Endodermal cell (in vitro differentiated cells): ENCODE measurements at regions not wholly inside any gene's neighbourhood (a gene's known extent, or its start where the extent isn't known, plus 50 kb on each side); places are given as distances from the start of the nearest gene placed in this dataset.

Source experiments
- DNase-seq: peaks from one replicate; pipeline ENCODE4 v3.0.0-alpha.2; 2017
- H3K27ac ChIP-seq: 2 replicates; pipeline ENCODE4 v1.5.1; 2013; ENCODE audit warnings: mild to moderate bottlenecking, low read depth, low read length, moderate library complexity
- H3K27me3 ChIP-seq: 2 replicates; pipeline ENCODE4 v1.6.1; 2013; ENCODE audit warnings: mild to moderate bottlenecking, low read length, moderate library complexity; ENCODE audit not compliant: insufficient read depth, control insufficient read depth, poor library complexity, severe bottlenecking
- H3K36me3 ChIP-seq: 2 replicates; pipeline ENCODE4 v1.7.0; 2013; ENCODE audit warnings: mild to moderate bottlenecking, low read length, moderate library complexity; ENCODE audit not compliant: control insufficient read depth, insufficient read depth
- H3K4me1 ChIP-seq: one replicate; pipeline ENCODE4 v1.7.0; 2013; ENCODE audit warnings: low read length; ENCODE audit not compliant: control insufficient read depth, insufficient read depth
- H3K4me3 ChIP-seq: 2 replicates; pipeline ENCODE4 v1.5.1; 2013; ENCODE audit warnings: mild to moderate bottlenecking, low read length, moderate library complexity
- H3K9ac ChIP-seq: 2 replicates; pipeline ENCODE4 v1.6.1; 2013; ENCODE audit warnings: mild to moderate bottlenecking, low read length, moderate library complexity; ENCODE audit not compliant: poor library complexity, severe bottlenecking; ENCODE audit errors: extremely low read depth
- H3K9me3 ChIP-seq: 2 replicates; pipeline ENCODE4 v1.6.1; 2013; ENCODE audit warnings: mild to moderate bottlenecking, low read length, moderate library complexity; ENCODE audit not compliant: control insufficient read depth
- H3K27ac Mint-ChIP-seq: 2 replicates; pipeline ENCODE4 v1.8.0; 2020; ENCODE audit warnings: mixed read lengths
- H3K27me3 Mint-ChIP-seq: 2 replicates; pipeline ENCODE4 v1.8.0; 2021; ENCODE audit warnings: mild to moderate bottlenecking, mixed read lengths; ENCODE audit not compliant: insufficient read depth
- H3K36me3 Mint-ChIP-seq: 2 replicates; pipeline ENCODE4 v1.8.0; 2020; ENCODE audit warnings: low read depth, mixed read lengths
- H3K4me1 Mint-ChIP-seq: 2 replicates; pipeline ENCODE4 v1.8.0; 2020; ENCODE audit warnings: mixed read lengths
- H3K4me3 Mint-ChIP-seq: 2 replicates; pipeline ENCODE4 v1.8.0; 2020; ENCODE audit warnings: mild to moderate bottlenecking, moderate library complexity, mixed read lengths
- H3K9me3 Mint-ChIP-seq: 2 replicates; pipeline ENCODE4 v1.8.0; 2020; ENCODE audit warnings: mild to moderate bottlenecking, mixed read lengths
- WGBS, 2 experiments: methylation state at CpG; one replicate each; pipeline versions ENCODE4 v1.1.5 to v1.1.7; 2013; ENCODE audit warnings: missing lambda C conversion rate in 2 of 2, mixed read lengths in 1 of 2; ENCODE audit not compliant: insufficient coverage in 1 of 2, insufficient read length in 1 of 2; 5-methylcytosine and 5-hydroxymethylcytosine counted together
- TF ChIP-seq, protein P1 (sequence below): fragments of 200-600 bp; sonication (generic); conservative IDR thresholded peaks from 2 replicates; pipeline ENCODE4 v1.5.0; 2021; ENCODE audit warnings: antibody characterized with exemption, mild to moderate bottlenecking

DNA sequence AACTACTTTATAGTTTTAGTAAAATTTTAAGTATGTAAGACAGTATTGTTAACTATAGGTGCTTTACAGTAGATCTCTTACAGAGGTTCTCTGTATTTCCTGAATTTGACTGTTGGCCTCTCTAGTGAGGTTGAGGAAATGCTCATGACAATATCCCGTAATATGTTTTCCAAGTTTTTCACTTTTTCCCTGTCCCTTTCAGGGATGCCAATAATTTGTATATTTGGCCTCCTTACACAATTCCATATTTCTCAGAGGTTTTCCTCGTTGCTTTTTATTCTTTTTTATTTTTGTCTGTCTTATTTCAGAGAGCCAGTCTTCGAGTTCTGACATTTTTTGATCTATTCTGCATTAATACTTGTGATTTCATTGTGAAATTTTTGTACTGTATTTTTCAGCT lies 233.7 kb upstream of the PDE3A start:
- H3K36me3 Mint-ChIP-seq: no peaks in the 10 kb centered on the region
- H3K27me3 ChIP-seq: no peaks in the 10 kb centered on the region
- H3K36me3 ChIP-seq: no peaks in the 10 kb centered on the region
- no peaks in the 10 kb centered on the region for H3K9me3 ChIP-seq
- no peaks in the 10 kb centered on the region for H3K9me3 Mint-ChIP-seq
- no peaks in the 10 kb centered on the region for H3K4me1 ChIP-seq
- H3K27ac Mint-ChIP-seq: no peak overlapping the region
- TF ChIP-seq, protein P1, sequence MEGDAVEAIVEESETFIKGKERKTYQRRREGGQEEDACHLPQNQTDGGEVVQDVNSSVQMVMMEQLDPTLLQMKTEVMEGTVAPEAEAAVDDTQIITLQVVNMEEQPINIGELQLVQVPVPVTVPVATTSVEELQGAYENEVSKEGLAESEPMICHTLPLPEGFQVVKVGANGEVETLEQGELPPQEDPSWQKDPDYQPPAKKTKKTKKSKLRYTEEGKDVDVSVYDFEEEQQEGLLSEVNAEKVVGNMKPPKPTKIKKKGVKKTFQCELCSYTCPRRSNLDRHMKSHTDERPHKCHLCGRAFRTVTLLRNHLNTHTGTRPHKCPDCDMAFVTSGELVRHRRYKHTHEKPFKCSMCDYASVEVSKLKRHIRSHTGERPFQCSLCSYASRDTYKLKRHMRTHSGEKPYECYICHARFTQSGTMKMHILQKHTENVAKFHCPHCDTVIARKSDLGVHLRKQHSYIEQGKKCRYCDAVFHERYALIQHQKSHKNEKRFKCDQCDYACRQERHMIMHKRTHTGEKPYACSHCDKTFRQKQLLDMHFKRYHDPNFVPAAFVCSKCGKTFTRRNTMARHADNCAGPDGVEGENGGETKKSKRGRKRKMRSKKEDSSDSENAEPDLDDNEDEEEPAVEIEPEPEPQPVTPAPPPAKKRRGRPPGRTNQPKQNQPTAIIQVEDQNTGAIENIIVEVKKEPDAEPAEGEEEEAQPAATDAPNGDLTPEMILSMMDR: no peak
- no peak overlapping the region for H3K27ac ChIP-seq
- H3K4me3 Mint-ChIP-seq: no peak overlapping the region
- no peak overlapping the region for H3K9ac ChIP-seq
- H3K4me3 ChIP-seq: no peak overlapping the region
- no peaks in the 10 kb centered on the region for H3K4me1 Mint-ChIP-seq
- H3K27me3 Mint-ChIP-seq: no peaks in the 10 kb centered on the region
- no peak for DNase-seq
- 72 to 73% methylated on average over 3 of the region's 3 CpGs for WGBS, 2 experiments

DNA sequence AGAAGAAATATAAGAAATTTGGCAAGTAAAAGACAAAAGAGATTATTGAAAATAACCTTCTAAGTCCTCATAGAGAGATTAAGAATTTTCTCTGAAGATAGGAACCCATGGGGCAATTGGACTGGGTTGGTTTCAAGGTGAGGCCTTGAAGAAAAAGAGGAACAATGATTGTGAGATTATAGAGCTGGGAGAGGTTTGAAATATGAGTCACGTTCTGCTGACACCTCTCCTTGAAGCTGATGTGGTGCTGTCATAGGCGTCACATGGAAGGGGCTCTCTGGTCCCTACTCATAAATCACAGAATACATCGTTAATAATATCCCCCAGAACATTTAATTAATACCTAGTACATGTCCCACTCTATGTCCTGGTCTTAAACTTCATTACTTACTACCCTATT lies 227.6 kb upstream of the PDE3A start:
- Histone ChIP-seq H3K9me3 (no peaks in the 10 kb centered on the region), H3K27ac (no peak overlapping the region), H3K36me3 (no peaks in the 10 kb centered on the region), H3K4me1 (no peaks in the 10 kb centered on the region), H3K27me3 (no peaks in the 10 kb centered on the region), H3K4me3 (no peak overlapping the region), H3K9ac (no peak overlapping the region)
- WGBS, 2 experiments: 91 to 96% methylated on average over 2 to 3 of the region's 3 CpGs
- DNase-seq: no peak
- Mint-ChIP-seq H3K4me1 (no peaks in the 10 kb centered on the region), H3K4me3 (no peak overlapping the region), H3K27ac (no peak overlapping the region), H3K36me3 (no peaks in the 10 kb centered on the region), H3K27me3 (no peaks in the 10 kb centered on the region), H3K9me3 (no peaks in the 10 kb centered on the region)
- TF ChIP-seq, protein P1: no peak

DNA sequence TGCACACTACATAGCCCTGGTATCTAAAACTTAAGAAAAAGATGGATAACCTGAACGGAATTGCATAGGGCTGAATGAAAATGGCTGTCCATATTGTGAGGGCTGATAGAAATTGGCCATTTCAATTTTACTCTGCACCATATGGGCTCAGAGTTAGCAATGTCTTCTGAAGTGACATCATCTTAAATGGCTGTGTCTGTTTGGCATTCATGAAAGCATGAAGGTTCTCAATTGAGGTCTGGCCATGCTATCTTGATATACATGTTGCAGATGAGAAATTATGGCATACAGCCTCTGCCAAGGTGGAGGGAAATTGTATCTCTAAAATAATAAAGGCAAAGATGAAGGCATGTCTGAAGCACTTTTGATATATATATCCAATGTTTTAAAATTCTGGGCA lies 226.0 kb upstream of the PDE3A start:
- no peak overlapping the region for H3K9ac ChIP-seq
- DNase-seq: no peak
- H3K27ac ChIP-seq: no peak overlapping the region
- TF ChIP-seq, protein P1: no peak
- H3K9me3 ChIP-seq: no peaks in the 10 kb centered on the region
- no peak overlapping the region for H3K4me3 ChIP-seq
- H3K4me1 ChIP-seq: no peaks in the 10 kb centered on the region
- Mint-ChIP-seq H3K27ac (no peak overlapping the region), H3K4me3 (no peak overlapping the region), H3K9me3 (no peaks in the 10 kb centered on the region), H3K4me1 (no peaks in the 10 kb centered on the region), H3K27me3 (no peaks in the 10 kb centered on the region), H3K36me3 (no peaks in the 10 kb centered on the region)
- no peaks in the 10 kb centered on the region for H3K36me3 ChIP-seq
- no peaks in the 10 kb centered on the region for H3K27me3 ChIP-seq
- WGBS, 2 experiments: 97 to 100% methylated on average over 1 of the region's 1 CpG
